ENCODE measurements at regions not wholly inside any gene's neighbourhood (a gene's known extent, or its start where the extent isn't known, plus 50 kb on each side); places are given as distances from the start of the nearest gene placed in this dataset.

DNA sequence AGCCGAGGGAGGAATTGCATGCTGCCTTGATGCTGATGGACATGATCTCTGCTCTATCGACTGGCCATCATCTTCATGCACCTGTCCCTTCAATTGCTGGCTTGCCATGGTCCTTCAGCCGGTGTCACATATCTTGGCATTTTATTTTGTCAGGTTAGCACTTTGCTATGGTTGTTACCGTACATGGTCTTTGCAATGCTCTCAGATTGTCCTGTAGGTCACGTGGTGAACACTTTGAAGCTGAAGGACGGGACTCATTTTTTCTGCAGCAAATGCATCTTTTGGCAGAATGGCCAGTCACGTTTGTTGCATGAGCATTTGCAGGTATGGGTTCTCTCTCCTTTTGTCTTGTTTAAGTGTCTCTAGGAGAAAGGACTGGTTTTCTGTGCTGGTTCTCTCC, 326.8 kb upstream of the SHH start:
- POLR2A ChIA-PET, result no interaction called here
- no peak for DNase-seq (ENCODE audit: extremely low spot score)
- TF ChIP-seq, protein P1, sequence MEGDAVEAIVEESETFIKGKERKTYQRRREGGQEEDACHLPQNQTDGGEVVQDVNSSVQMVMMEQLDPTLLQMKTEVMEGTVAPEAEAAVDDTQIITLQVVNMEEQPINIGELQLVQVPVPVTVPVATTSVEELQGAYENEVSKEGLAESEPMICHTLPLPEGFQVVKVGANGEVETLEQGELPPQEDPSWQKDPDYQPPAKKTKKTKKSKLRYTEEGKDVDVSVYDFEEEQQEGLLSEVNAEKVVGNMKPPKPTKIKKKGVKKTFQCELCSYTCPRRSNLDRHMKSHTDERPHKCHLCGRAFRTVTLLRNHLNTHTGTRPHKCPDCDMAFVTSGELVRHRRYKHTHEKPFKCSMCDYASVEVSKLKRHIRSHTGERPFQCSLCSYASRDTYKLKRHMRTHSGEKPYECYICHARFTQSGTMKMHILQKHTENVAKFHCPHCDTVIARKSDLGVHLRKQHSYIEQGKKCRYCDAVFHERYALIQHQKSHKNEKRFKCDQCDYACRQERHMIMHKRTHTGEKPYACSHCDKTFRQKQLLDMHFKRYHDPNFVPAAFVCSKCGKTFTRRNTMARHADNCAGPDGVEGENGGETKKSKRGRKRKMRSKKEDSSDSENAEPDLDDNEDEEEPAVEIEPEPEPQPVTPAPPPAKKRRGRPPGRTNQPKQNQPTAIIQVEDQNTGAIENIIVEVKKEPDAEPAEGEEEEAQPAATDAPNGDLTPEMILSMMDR (IDR thresholded peaks at IDR 0.05; ENCODE audit: control extremely low read depth, extremely low read depth, low read depth, missing control alignments), result no peak
- CTCF ChIA-PET, result no interaction called here

DNA sequence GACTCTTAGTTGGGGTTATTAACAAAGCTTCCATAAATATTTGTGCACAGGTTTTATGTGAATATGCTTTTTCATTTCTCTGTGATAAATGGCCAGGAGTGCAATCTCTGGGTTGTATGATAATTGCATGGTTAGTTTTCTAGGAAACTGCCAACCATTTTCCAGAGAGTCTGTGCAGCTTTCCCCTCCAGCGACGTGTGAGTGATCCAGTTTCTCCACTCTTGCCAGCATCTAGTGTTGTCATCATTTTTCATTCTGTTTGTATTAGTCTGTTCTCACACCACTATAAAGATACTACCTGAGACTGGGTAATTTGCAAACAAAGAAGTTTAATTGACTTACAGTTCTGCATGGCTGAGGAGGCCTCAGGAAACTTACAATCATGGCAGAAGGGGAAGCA, 319.6 kb upstream of the SHH start:
- POLR2A ChIA-PET, result no interaction called here
- TF ChIP-seq, protein P1 (IDR thresholded peaks at IDR 0.05; ENCODE audit: control extremely low read depth, extremely low read depth, low read depth, missing control alignments), result no peak
- CTCF ChIA-PET, result no interaction called here
- no peak for DNase-seq (ENCODE audit: extremely low spot score)

DNA sequence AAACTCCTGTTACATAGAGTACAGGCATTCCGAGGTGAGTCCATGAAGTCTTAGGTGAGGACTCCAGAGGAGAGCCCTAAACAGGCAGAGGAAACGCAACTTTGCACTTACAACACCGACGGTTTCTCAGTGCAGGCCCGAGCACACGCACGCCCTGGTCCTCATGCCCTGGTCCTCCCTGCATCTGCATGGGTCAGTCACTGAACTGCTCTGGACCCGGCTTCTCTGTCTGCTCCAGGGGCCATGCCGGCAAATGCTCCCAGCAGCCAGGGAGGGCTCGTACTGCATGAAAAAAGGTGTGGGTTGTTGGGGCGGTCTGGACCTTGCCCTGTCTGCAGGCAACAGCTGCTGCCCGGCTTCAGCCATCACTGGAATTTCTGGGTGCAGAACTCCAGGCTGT, 317.3 kb upstream of the SHH start:
- no peak for DNase-seq (ENCODE audit: extremely low spot score)
- CTCF ChIA-PET, result no interaction called here
- POLR2A ChIA-PET, result no interaction called here
- TF ChIP-seq, protein P1 (IDR thresholded peaks at IDR 0.05; ENCODE audit: control extremely low read depth, extremely low read depth, low read depth, missing control alignments), result no peak

DNA sequence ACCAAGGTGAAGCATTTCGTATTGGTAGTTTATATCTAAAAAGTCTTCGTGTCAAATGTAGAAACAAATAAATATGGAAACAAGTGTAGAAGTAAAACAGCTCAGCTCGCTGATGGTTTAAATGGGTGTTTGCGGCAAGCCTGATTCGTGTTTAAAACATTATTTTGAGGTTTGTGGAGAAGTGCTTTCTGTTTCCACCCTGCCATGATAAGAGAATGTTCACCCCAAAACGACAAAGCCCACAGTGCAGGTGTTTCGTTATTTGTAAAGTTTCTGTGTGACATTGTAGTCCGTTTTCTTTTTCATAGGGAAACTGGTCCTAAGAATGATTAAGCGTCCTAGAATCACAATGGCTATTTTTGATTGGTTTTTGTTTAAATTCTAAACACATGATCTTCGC, 316.2 kb upstream of the SHH start:
- CTCF ChIA-PET, result no interaction called here
- TF ChIP-seq, protein P1 (IDR thresholded peaks at IDR 0.05; ENCODE audit: control extremely low read depth, extremely low read depth, low read depth, missing control alignments), result no peak
- no peak for DNase-seq (ENCODE audit: extremely low spot score)
- POLR2A ChIA-PET, result no interaction called here

DNA sequence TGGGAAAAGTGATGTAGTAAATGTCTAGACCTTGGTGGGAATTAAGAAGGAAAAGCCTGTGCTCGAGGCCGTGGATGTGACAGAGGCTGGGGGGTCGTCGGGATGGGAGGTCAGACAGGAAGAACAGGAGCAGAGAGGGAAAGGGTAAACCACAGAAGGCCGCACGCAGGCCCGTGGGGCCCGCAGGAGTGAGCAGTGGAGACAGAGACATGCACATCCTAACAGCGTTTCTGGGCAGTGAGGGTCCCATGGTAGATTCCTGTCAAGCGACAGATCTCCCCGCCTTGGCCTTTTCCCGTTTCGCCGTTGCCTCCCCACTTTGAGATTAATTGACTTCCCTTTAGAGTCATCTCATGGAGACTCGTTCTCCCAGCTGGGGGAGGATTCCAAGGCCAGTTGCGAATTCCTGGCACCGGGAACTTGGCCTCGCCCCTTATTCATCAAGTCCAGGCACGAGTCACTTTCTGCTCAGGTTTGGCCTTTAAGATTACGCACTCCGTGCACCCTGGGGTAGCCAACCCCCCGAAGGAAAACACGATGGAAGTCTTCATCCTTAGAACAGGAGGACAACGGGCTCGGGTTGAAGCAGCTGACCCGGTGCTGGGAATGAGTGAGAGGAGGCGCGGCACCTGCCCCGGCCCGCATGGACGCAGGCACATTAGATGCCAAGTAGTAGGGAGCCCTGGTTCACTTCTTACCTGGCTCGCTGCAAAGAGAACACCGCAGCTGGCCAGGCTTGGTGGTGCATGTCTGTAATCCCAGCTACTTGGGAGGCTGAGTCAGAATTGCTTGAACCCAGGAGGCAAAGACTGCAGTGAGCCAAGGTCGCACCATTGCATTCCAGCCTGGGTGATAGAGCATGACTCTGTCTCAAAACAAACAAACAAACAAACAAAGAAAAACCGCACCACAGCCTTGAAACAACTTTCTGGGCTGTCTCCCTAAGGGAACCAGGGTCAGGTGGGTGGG, 315.2 kb upstream of the SHH start:
- DNase-seq (ENCODE audit: extremely low spot score), result no peak
- CTCF ChIA-PET, result no interaction called here
- POLR2A ChIA-PET, result no interaction called here
- TF ChIP-seq, protein P1 (IDR thresholded peaks at IDR 0.05; ENCODE audit: control extremely low read depth, extremely low read depth, low read depth, missing control alignments), result no peak

DNA sequence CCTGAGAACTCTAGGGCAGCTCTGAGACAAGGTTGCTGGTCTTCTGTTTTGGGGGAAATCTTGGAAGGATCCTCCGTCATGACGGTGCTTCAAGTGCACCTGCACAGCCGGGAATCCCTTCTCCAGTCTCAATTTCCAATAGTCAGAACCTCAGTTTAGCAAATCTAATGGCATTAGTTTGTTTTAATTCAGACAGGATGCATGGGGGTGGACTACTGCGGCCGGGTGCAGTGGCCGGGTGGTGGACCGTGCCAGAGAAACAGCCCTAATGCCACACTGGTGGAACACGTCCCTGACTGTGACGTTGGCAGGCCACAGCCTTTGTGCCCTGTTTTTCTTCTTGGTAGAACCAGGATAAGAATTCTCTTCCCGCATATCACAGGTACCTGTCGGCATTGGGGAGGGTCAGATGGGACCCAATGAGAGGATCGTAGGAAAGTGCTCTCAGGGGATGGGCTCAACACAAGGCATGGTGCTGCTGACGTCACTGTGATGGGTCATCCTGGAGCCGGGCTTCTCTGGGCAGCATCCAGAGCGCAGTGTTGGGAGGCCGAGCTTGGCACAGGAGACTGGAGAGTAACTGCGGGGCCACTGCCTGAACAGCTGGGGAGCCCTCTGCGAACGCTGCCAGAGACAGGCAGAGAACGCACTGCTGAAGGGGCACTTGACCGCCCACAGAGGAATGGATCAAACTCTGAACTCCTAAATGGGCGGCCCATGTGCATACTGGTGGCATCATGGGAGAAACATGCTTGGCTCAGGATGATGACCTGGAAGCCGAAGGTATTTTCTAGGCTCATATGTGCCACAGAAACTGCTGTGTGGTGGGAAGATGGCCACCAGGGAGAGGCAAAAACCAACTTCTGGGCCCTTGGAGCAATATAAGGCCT, 313.8 kb upstream of the SHH start:
- no peak for DNase-seq (ENCODE audit: extremely low spot score)
- ChIA-PET POLR2A (no interaction called here), CTCF (no interaction called here)
- TF ChIP-seq, protein P1 (IDR thresholded peaks at IDR 0.05; ENCODE audit: control extremely low read depth, extremely low read depth, low read depth, missing control alignments), result no peak
